ENCODE measurements at regions not wholly inside any gene's neighbourhood (a gene's known extent, or its start where the extent isn't known, plus 50 kb on each side); places are given as distances from the start of the nearest gene placed in this dataset.

DNA sequence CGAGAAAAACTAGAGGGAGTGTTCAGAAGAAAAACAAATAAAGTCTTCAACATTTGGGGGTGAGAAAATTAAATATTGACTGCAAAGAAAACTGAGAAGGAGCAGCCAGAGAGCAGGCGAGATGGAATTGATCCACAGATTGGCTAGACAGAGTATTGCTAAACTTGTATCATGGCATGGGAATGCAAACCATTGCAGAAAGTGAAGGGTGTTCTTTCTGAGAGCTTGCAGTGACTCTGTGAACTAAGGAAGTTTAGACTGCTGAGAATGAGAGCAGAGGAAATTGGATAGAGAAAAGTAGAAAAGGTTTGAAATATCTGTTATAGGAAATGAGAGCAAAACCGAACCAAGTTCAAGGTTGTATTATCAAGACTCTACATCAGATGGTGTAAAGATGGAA lies 191.5 kb downstream of the HS3ST3A1 start:
- FAIRE-seq (no peak), DNase-seq (ENCODE audit: low read depth, low spot score) (no peak)
- H3K4me2 ChIP-seq (ENCODE audit: insufficient read depth, low read length) = no peak overlapping the region
- CTCF ChIA-PET = no interaction called here
- H3K36me3 ChIP-seq (ENCODE audit: control insufficient read depth in 2 of 2, extremely low read depth in 1 of 2, insufficient read depth in 2 of 2, low read length in 2 of 2) = no peaks in the 10 kb centered on the region
- peaks cover 5% of the 10 kb centered on the region for H3K9me3 ChIP-seq (replicated peaks; ENCODE audit: control insufficient read depth, insufficient read depth, low read length)
- H3K9me1 ChIP-seq (replicated peaks; ENCODE audit: control insufficient read depth, extremely low read depth, insufficient read depth, low read length) = no peaks in the 10 kb centered on the region
- no peak overlapping the region for H3K27ac ChIP-seq (ENCODE audit: insufficient read depth, low read depth, low read length)
- H2AFZ ChIP-seq (ENCODE audit: low read depth, low read length) = no peak overlapping the region
- POLR2A ChIA-PET = no interaction called here
- no peaks in the 10 kb centered on the region for H3K79me2 ChIP-seq (ENCODE audit: control insufficient read depth, insufficient read depth, low read length)
- no peaks in the 10 kb centered on the region for H3K4me1 ChIP-seq (ENCODE audit: control insufficient read depth, extremely low read depth, insufficient read depth, low read length)
- TF ChIP-seq FOS (IDR thresholded peaks at IDR 0.05; ENCODE audit: borderline replicate concordance, insufficient read depth, low read length) (no peak), EZH2 (IDR thresholded peaks at IDR 0.05; ENCODE audit: borderline replicate concordance, low read depth, low read length, severe bottlenecking) (no peak), POLR2A (IDR thresholded peaks at IDR 0.05; ENCODE audit: low read depth, low read length) (no peak), GATA2 (IDR thresholded peaks at IDR 0.05; ENCODE audit: insufficient read depth, insufficient read length, low read depth, low read length) (no peak), JUN (IDR thresholded peaks at IDR 0.05; ENCODE audit: borderline replicate concordance, insufficient read depth, insufficient read length, low read depth) (no peak), POLR2AphosphoS5 (IDR thresholded peaks at IDR 0.05; ENCODE audit: insufficient read depth, low read depth, low read length) (no peak), MYC (IDR thresholded peaks at IDR 0.05; ENCODE audit: low read depth, low read length) (no peak)
- TF ChIP-seq, protein P1, sequence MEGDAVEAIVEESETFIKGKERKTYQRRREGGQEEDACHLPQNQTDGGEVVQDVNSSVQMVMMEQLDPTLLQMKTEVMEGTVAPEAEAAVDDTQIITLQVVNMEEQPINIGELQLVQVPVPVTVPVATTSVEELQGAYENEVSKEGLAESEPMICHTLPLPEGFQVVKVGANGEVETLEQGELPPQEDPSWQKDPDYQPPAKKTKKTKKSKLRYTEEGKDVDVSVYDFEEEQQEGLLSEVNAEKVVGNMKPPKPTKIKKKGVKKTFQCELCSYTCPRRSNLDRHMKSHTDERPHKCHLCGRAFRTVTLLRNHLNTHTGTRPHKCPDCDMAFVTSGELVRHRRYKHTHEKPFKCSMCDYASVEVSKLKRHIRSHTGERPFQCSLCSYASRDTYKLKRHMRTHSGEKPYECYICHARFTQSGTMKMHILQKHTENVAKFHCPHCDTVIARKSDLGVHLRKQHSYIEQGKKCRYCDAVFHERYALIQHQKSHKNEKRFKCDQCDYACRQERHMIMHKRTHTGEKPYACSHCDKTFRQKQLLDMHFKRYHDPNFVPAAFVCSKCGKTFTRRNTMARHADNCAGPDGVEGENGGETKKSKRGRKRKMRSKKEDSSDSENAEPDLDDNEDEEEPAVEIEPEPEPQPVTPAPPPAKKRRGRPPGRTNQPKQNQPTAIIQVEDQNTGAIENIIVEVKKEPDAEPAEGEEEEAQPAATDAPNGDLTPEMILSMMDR (IDR thresholded peaks at IDR 0.05; ENCODE audit: extremely low read depth in 1 of 2, insufficient read depth in 1 of 2, low read depth in 1 of 2, low read length in 2 of 2) = no peak
- TF ChIP-seq, protein P2, sequence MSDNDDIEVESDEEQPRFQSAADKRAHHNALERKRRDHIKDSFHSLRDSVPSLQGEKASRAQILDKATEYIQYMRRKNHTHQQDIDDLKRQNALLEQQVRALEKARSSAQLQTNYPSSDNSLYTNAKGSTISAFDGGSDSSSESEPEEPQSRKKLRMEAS (IDR thresholded peaks at IDR 0.05; ENCODE audit: insufficient read depth, insufficient read length) = no peak
- no TSS peak for BruUV-seq (replicated peaks)
- H3K27me3 ChIP-seq (ENCODE audit: control insufficient read depth in 2 of 2, insufficient read depth in 2 of 2, low read length in 2 of 2) = no peaks in the 10 kb centered on the region
- H3K4me3 ChIP-seq (replicated peaks in 1 of 3; ENCODE audit: insufficient read depth in 1 of 3, low read depth in 1 of 3, low read length in 3 of 3) = no peak overlapping the region
- H4K20me1 ChIP-seq (replicated peaks; ENCODE audit: control insufficient read depth, extremely low read depth, insufficient read depth, low read length) = no peaks in the 10 kb centered on the region
- no peak overlapping the region for H3K9ac ChIP-seq (replicated peaks; ENCODE audit: extremely low read depth, insufficient read depth, low read length)
- dilution Hi-C loops (cut with MboI; ENCODE audit: extremely low pct_ligation_motif_present, low sequenced_read_pairs) (no loop called here), intact Hi-C loops (cut with micrococcal nuclease) (no loop called here)

Data from endothelial cell of umbilical vein (primary cell).